Mammary epithelial cell (primary cell): ENCODE measurements at regions not wholly inside any gene's neighbourhood (a gene's known extent, or its start where the extent isn't known, plus 50 kb on each side); places are given as distances from the start of the nearest gene placed in this dataset.

Experiments used
- EZH2 ChIP-seq: IDR thresholded peaks from 2 replicates; pipeline ENCODE4 v1.6.1; 2012; ENCODE audit warnings: low read length, inconsistent platforms, borderline replicate concordance
- TF ChIP-seq, protein P1 (sequence below), 2 donors: IDR thresholded peaks in 1 of 2; conservative IDR thresholded peaks in 1 of 2; 2 replicates each; pipeline ENCODE4 v1.5.1; 2011 to 2012; ENCODE audit warnings: inconsistent platforms in 2 of 2, low read length in 2 of 2, mild to moderate bottlenecking in 2 of 2, control low read depth in 1 of 2, low read depth in 1 of 2; ENCODE audit not compliant: insufficient read depth in 1 of 2; ENCODE audit errors: extremely low read depth in 1 of 2

DNA sequence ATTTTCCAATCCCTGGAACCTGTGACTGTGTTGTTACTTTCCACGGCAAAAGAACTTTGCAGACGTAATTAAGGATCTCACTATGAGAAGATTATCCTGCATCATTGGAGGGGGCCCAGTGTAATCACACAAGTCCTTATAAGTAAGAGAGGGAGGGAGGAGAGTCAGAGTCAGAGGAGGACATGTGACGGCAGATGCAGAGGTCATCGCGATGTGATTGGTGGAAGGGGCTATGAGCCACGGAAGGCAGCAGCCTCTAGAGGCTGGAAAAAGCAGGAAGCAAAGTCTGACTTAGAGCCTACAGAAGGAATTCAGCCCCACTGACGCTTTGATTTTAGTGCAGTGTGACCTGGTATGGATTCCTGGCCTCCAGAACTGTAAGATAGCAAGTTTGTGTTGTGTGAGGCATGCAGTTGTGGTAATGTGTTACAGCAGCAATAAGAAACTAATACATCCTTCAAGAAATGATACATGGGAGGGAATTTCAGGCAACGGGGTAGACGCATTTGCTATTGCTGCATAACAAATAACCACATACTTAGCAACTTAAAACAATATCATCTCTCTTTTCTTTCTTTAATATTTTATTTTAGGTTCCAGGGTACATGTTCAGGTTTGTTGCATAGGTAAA, 112.7 kb upstream of the SERPINE2 start:
- TF ChIP-seq, protein P1, sequence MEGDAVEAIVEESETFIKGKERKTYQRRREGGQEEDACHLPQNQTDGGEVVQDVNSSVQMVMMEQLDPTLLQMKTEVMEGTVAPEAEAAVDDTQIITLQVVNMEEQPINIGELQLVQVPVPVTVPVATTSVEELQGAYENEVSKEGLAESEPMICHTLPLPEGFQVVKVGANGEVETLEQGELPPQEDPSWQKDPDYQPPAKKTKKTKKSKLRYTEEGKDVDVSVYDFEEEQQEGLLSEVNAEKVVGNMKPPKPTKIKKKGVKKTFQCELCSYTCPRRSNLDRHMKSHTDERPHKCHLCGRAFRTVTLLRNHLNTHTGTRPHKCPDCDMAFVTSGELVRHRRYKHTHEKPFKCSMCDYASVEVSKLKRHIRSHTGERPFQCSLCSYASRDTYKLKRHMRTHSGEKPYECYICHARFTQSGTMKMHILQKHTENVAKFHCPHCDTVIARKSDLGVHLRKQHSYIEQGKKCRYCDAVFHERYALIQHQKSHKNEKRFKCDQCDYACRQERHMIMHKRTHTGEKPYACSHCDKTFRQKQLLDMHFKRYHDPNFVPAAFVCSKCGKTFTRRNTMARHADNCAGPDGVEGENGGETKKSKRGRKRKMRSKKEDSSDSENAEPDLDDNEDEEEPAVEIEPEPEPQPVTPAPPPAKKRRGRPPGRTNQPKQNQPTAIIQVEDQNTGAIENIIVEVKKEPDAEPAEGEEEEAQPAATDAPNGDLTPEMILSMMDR (conservative IDR thresholded peaks at IDR 0.05 in 1 of 2, IDR thresholded peaks at IDR 0.05 in 1 of 2; ENCODE audit: extremely low read depth in 1 of 2, insufficient read depth in 1 of 2, low read depth in 1 of 2, low read length in 2 of 2) = no peak
- no peak for TF ChIP-seq EZH2
